ENCODE measurements at regions not wholly inside any gene's neighbourhood (a gene's known extent, or its start where the extent isn't known, plus 50 kb on each side); places are given as distances from the start of the nearest gene placed in this dataset.

- no peak for TF ChIP-seq CTCF (IDR thresholded peaks at IDR 0.05; ENCODE audit: insufficient read depth, low read length, missing control alignments)
- ChIA-PET POLR2A (no interaction called here), CTCF (no interaction called here)
- H3K4me3 ChIP-seq (ENCODE audit: low read depth, low read length): no peak overlapping the region
- no peak for DNase-seq (ENCODE audit: low read depth, low spot score)
Observed at GRCh38 chr4:59126159-59126558, 2016.0 kb upstream of the IGFBP7 start.

- CTCF ChIA-PET: no interaction called here
- no peak for TF ChIP-seq CTCF (IDR thresholded peaks at IDR 0.05; ENCODE audit: insufficient read depth, low read length, missing control alignments)
- POLR2A ChIA-PET: no interaction called here
- H3K4me3 ChIP-seq (ENCODE audit: low read depth, low read length): no peak overlapping the region
- DNase-seq (ENCODE audit: low read depth, low spot score): no peak
Observed at GRCh38 chr4:59127006-59127405, 2016.8 kb upstream of the IGFBP7 start.

GRCh38 chr4:59127743-59128142 lies 2017.6 kb upstream of the IGFBP7 start:
- ChIA-PET CTCF (no interaction called here), POLR2A (no interaction called here)
- no peak overlapping the region for H3K4me3 ChIP-seq (ENCODE audit: low read depth, low read length)
- no peak for TF ChIP-seq CTCF (IDR thresholded peaks at IDR 0.05; ENCODE audit: insufficient read depth, low read length, missing control alignments)
- no peak for DNase-seq (ENCODE audit: low read depth, low spot score)

GRCh38 chr4:59135248-59135985 lies 2025.2 kb upstream of the IGFBP7 start:
- no peak overlapping the region for H3K4me3 ChIP-seq (ENCODE audit: low read depth, low read length)
- no peak for DNase-seq (ENCODE audit: low read depth, low spot score)
- POLR2A ChIA-PET: no interaction called here
- CTCF ChIA-PET: no interaction called here
- TF ChIP-seq CTCF (IDR thresholded peaks at IDR 0.05; ENCODE audit: insufficient read depth, low read length, missing control alignments): no peak

- ChIA-PET CTCF (no interaction called here), POLR2A (no interaction called here)
- no peak for DNase-seq (ENCODE audit: low read depth, low spot score)
- no peak overlapping the region for H3K4me3 ChIP-seq (ENCODE audit: low read depth, low read length)
- no peak for TF ChIP-seq CTCF (IDR thresholded peaks at IDR 0.05; ENCODE audit: insufficient read depth, low read length, missing control alignments)
Observed at GRCh38 chr4:59161249-59161648, 2038.9 kb upstream of the ADGRL3 start.

GRCh38 chr4:59175617-59176016 lies 2024.5 kb upstream of the ADGRL3 start:
- ChIA-PET CTCF (no interaction called here), POLR2A (no interaction called here)
- no peak overlapping the region for H3K4me3 ChIP-seq (ENCODE audit: low read depth, low read length)
- DNase-seq (ENCODE audit: low read depth, low spot score): no peak
- no peak for TF ChIP-seq CTCF (IDR thresholded peaks at IDR 0.05; ENCODE audit: insufficient read depth, low read length, missing control alignments)
